K562 (cell line): ENCODE measurements at regions not wholly inside any gene's neighbourhood (a gene's known extent, or its start where the extent isn't known, plus 50 kb on each side); places are given as distances from the start of the nearest gene placed in this dataset.

Experiments used
- ATAC-seq: fragments of 200-7000 bp; cut with Tn5 transposase; 3 replicates; pipeline ENCODE4 v1.9.1; 2020; ENCODE audit warnings: moderate library complexity
- BruUV-seq: library from RNA; stranded (reverse); fragments of 400-500 nt; replicated peaks from 2 replicates; lab custom pipeline; 2021; lab: Mats Ljungman, UMichigan
- CTCF ChIA-PET: fragments of 300-600 bp; formaldehyde crosslinking; extraction: SDS; loops from one replicate; lab custom pipeline; 2021; ENCODE audit warnings: low intra/inter-chr PET ratio; lab: Yijun Ruan, JAX
- POLR2A ChIA-PET: fragments of 300-600, 350-650 bp; sonication (Branson Sonifier 250); formaldehyde crosslinking; extraction: SDS; loops from one replicate; lab custom pipeline; 2021; ENCODE audit warnings: antibody characterized with exemption, inconsistent platforms; lab: Yijun Ruan, JAX
- DNase-seq, 4 experiments: peaks; one replicate each; pipeline versions ENCODE4 v3.0.0 to v3.0.0-alpha.2; 2011 to 2018; ENCODE audit warnings: low spot score in 3 of 4, mixed read lengths in 3 of 4; ENCODE audit errors: extremely low read depth in 1 of 4
- FAIRE-seq: peaks from 2 replicates; lab custom pipeline; 2011; peaks lifted over from hg19 to GRCh38; lab: Jason Lieb, UNC
- H2AFZ ChIP-seq: 2 replicates; pipeline ENCODE4 v1.6.0; 2011; ENCODE audit warnings: low read depth, low read length, control low read depth, inconsistent platforms
- H3K27ac ChIP-seq: fragments of 200-600 bp; 3 replicates; pipeline ENCODE4 v1.8.0; 2011; ENCODE audit warnings: low read depth, mild to moderate bottlenecking, control low read depth, inconsistent platforms, low read length, moderate library complexity, mixed read lengths; ENCODE audit errors: extremely low read depth
- H3K27me3 ChIP-seq, 2 experiments: fragments of 300-600 bp in 1 of 2; 2 replicates in 1 of 2; 3 replicates in 1 of 2; pipeline versions ENCODE4 v1.6.0 to v1.8.0; 2011; ENCODE audit warnings: inconsistent platforms in 2 of 2, low read length in 2 of 2, mild to moderate bottlenecking in 1 of 2, mixed read lengths in 1 of 2, moderate library complexity in 1 of 2; ENCODE audit not compliant: control insufficient read depth in 2 of 2, insufficient read depth in 2 of 2
- H3K36me3 ChIP-seq: fragments of 300-600 bp; 3 replicates; pipeline ENCODE4 v1.8.0; 2011; ENCODE audit warnings: mild to moderate bottlenecking, low read length, inconsistent platforms; ENCODE audit not compliant: control insufficient read depth, insufficient read depth
- H3K4me1 ChIP-seq, 2 experiments: fragments of 200-600 bp in 1 of 2; replicated peaks in 1 of 2; 2 replicates in 1 of 2; 3 replicates in 1 of 2; pipeline versions ENCODE4 v1.5.1 to v1.8.0; 2011; ENCODE audit warnings: inconsistent platforms in 2 of 2, low read length in 2 of 2, mild to moderate bottlenecking in 1 of 2, mixed read lengths in 1 of 2, moderate library complexity in 1 of 2; ENCODE audit not compliant: control insufficient read depth in 2 of 2, insufficient read depth in 2 of 2
- H3K4me2 ChIP-seq: 2 replicates; pipeline ENCODE4 v1.6.1; 2011; ENCODE audit warnings: low read length, control low read depth, inconsistent platforms, mixed read lengths; ENCODE audit not compliant: insufficient read depth
- H3K4me3 ChIP-seq: fragments of 200-600 bp; sonication (generic), shearing (Covaris generic); 2 replicates; pipeline ENCODE4 v1.5.1; 2016; ENCODE audit warnings: control low read depth, inconsistent platforms
- H3K79me2 ChIP-seq: fragments of 200-600 bp; 3 replicates; pipeline ENCODE4 v1.8.0; 2011; ENCODE audit warnings: low read length, inconsistent platforms; ENCODE audit not compliant: control insufficient read depth, insufficient read depth
- H3K9ac ChIP-seq, 2 experiments: 2 replicates each; pipeline versions ENCODE4 v1.6.0 to v1.6.1; 2011; ENCODE audit warnings: low read depth in 2 of 2, low read length in 2 of 2, control low read depth in 1 of 2, inconsistent platforms in 1 of 2, mild to moderate bottlenecking in 1 of 2, mixed read lengths in 1 of 2; ENCODE audit not compliant: insufficient read depth in 1 of 2
- H3K9me1 ChIP-seq: one replicate; pipeline ENCODE4 v1.6.0; 2011; ENCODE audit warnings: inconsistent platforms, mild to moderate bottlenecking, low read length, moderate library complexity; ENCODE audit not compliant: control insufficient read depth, insufficient read depth
- H3K9me3 ChIP-seq: replicated peaks from 2 replicates; pipeline ENCODE4 v1.5.1; 2011; ENCODE audit warnings: low read depth, low read length, inconsistent platforms; ENCODE audit not compliant: control insufficient read depth, insufficient read depth
- H4K20me1 ChIP-seq: replicated peaks from 2 replicates; pipeline ENCODE4 v1.6.1; 2011; ENCODE audit warnings: low read length, inconsistent platforms, mixed read lengths; ENCODE audit not compliant: control insufficient read depth, insufficient read depth
- BRCA1 ChIP-seq, 2 experiments: fragments of 450-650 bp in 1 of 2; sonication (generic) in 1 of 2; formaldehyde crosslinking in 1 of 2; IDR thresholded peaks; 2 replicates each; pipeline versions ENCODE4 v1.5.0 to v1.6.1; 2017 to 2020; ENCODE audit warnings: mild to moderate bottlenecking in 1 of 2, missing genetic modification reagents in 1 of 2
- E2F3 ChIP-seq: fragments of 250-450 bp; sonication (Bioruptor Pico); IDR thresholded peaks from 2 replicates; pipeline ENCODE4 v1.4.0; 2020; ENCODE audit warnings: mild to moderate bottlenecking
- LCOR ChIP-seq: sonication (generic); formaldehyde crosslinking; IDR thresholded peaks from 2 replicates; pipeline ENCODE4 v1.8.0; 2022; ENCODE audit warnings: mild to moderate bottlenecking, missing genetic modification reagents
- NELFE ChIP-seq: IDR thresholded peaks from 2 replicates; pipeline ENCODE4 v1.6.1; 2011; ENCODE audit warnings: mild to moderate bottlenecking; ENCODE audit not compliant: insufficient read depth, insufficient read length
- RBFOX2 ChIP-seq: fragments of 200-400 bp; formaldehyde crosslinking; IDR thresholded peaks from 2 replicates; pipeline ENCODE4 v1.6.1; 2017; ENCODE audit warnings: low read depth, mild to moderate bottlenecking, low read length, moderate library complexity
- SAFB2 ChIP-seq: fragments of 200-400 bp; formaldehyde crosslinking; IDR thresholded peaks from 2 replicates; pipeline ENCODE4 v1.6.1; 2018; ENCODE audit warnings: borderline replicate concordance, low read length, low read depth, moderate library complexity; ENCODE audit not compliant: severe bottlenecking
- WGBS: fragments of 100-300 bp; shearing (Covaris generic); methylation state at CpG from one replicate; pipeline ENCODE4 v1.1.6; 2016; ENCODE audit warnings: low coverage, mixed read lengths; ENCODE audit not compliant: insufficient coverage; ENCODE audit errors: missing lambda C conversion rate; 5-methylcytosine and 5-hydroxymethylcytosine counted together
- in situ Hi-C: fragments of 300-500 bp; cut with MboI; formaldehyde crosslinking; loops from 4 replicates; pipeline ENCODE4 v1.15.0; 2018; ENCODE audit warnings: inconsistent platforms, mixed read lengths
- intact Hi-C: fragments of 100-400 bp; cut with micrococcal nuclease; formaldehyde crosslinking; loops from 2 replicates; pipeline ENCODE4 v1.14.2; 2022
- TF ChIP-seq, protein P1 (sequence below): fragments of 450-650 bp; IDR thresholded peaks from one replicate; pipeline ENCODE4 v1.6.1; 2018; ENCODE audit warnings: mild to moderate bottlenecking, moderate library complexity; ENCODE audit not compliant: partially characterized antibody

DNA sequence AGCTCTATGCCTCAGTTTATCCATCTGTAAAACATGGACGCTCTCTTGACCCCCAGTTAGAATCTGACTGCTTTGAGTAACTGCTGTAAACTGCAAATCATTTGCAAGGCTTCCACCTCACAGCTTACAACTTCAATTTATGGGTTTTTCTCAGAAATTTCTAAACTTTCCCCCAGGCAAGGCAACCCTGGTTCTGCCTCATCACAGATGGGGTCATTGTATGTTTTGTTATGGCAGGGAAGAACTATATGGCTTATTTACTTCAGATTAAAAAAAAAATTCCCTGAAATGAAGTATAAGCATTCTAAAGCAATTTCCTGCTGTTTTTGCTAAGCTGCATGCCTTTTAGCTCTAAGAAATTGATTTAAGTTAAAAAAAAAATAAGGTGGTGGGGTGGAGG, 60.0 kb downstream of the TMEM215 start:
- no peaks in the 10 kb centered on the region for H3K79me2 ChIP-seq
- 8% methylated on average over 1 of the region's 1 CpG for WGBS
- no peaks in the 10 kb centered on the region for H3K27me3 ChIP-seq
- intact Hi-C loops: no loop called here
- H3K4me1 ChIP-seq: no peaks in the 10 kb centered on the region; a peak in 1 of 5 replicates
- ATAC-seq (no peak), DNase-seq (no peak), FAIRE-seq (no peak)
- H3K9me3 ChIP-seq: no peaks in the 10 kb centered on the region
- H3K9ac ChIP-seq: no peak overlapping the region
- ChIA-PET CTCF (no interaction called here), POLR2A (no interaction called here)
- in situ Hi-C loops: no loop called here
- no peak overlapping the region for H3K4me3 ChIP-seq
- H3K9me1 ChIP-seq: no peaks in the 10 kb centered on the region
- H2AFZ ChIP-seq: no peak overlapping the region
- no peak overlapping the region for H3K27ac ChIP-seq
- no peak overlapping the region for H3K4me2 ChIP-seq
- BruUV-seq: no TSS peak
- TF ChIP-seq BRCA1 (IDR thresholded peaks at IDR 0.05) (no peak), BRCA1 (CRISPR knock-in tag; IDR thresholded peaks at IDR 0.05) (no peak), RBFOX2 (no peak), E2F3 (CRISPR knock-in tag) (no peak), NELFE (no peak), SAFB2 (no peak), LCOR (CRISPR knock-in tag) (no peak)
- TF ChIP-seq, protein P1, sequence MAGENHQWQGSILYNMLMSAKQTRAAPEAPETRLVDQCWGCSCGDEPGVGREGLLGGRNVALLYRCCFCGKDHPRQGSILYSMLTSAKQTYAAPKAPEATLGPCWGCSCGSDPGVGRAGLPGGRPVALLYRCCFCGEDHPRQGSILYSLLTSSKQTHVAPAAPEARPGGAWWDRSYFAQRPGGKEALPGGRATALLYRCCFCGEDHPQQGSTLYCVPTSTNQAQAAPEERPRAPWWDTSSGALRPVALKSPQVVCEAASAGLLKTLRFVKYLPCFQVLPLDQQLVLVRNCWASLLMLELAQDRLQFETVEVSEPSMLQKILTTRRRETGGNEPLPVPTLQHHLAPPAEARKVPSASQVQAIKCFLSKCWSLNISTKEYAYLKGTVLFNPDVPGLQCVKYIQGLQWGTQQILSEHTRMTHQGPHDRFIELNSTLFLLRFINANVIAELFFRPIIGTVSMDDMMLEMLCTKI: no peak
- H4K20me1 ChIP-seq: no peaks in the 10 kb centered on the region
- H3K36me3 ChIP-seq: no peaks in the 10 kb centered on the region
